Stimulated activated CD4-positive, alpha-beta T cell treated with anti-CD3 and anti-CD28 coated beads, Interleukin-2, amount 100 ng/mL, for 24 hours (primary cell): ENCODE measurements at regions not wholly inside any gene's neighbourhood (a gene's known extent, or its start where the extent isn't known, plus 50 kb on each side); places are given as distances from the start of the nearest gene placed in this dataset.

ENCODE experiments used
- DNase-seq, 2 donors: peaks; one replicate each; pipeline ENCODE4 v3.0.0-alpha.2; 2020

DNA sequence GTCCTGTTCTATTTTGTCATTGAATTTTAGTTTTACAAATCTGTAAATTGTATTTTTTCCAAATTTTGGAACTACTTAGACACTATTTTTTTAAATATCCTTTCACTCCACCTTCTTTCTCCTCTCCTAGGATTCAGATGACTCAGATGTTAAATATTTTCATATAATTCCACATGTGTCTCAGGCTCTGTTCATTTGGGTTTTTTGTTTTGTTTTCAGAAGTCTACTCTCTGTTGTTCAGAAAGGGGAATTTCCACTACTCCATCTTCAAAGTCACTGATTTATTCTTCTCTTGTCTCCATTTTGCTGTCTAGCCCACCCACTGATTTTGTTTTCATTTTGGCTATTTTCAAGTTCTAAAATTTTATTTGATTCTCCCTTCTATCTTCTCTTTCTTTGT is 264.0 kb upstream of the SLIT2 start:
- no peak for DNase-seq

DNA sequence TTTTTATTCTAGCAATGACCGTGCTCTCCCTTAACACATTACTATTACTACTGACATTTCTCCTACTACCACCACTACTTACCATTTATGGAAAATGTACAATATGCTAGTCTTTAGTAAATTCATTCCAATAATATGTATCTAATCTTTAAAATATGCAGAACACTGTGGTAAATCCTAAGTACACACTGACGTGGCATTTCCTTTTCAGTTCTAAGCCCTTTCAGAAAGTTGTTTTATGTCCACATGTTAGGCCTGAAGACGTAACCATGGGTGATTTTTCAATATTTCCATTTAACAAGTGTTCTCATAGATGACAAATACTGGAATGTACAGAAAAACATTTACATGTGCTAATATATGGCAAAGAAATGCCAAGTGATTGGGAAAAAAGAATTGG is 268.6 kb upstream of the SLIT2 start:
- no peak for DNase-seq

DNA sequence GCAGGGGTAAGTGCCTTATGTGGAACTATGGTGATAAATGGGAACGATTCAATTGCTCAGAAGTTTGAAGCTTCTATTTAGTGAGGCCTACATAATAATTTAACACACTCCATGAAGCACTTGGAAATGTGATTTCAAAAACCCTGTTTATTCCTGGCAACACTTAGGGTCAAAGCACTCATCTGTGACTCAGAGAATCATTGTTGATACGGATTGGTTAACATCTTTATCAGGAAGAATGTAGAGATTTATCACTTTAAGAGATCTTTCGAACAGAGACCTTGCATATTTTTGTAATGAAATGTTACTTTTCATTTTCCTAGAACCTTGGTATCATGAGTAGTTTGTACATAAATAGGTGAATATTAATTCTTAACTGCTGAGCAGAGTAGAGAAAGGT is 269.1 kb upstream of the SLIT2 start:
- DNase-seq, result no peak

DNA sequence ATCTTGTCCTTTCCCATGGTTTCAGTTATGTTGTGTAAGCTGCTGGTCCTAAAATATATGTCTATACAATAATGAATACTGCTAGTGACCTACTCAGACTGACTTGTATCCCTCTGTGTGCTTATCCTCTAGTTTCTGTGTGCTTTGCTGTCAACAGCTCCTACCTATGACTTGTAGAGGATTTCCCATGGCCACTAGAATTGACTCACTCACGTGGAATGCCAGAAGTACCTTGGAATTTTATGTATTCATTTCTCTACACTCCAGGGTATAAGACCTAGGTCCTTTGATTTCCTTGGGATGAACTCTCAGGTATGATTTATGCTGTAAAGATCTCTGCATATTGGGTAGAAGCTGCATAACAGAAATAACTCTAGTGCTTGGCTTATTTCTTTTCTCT is 279.9 kb upstream of the SLIT2 start:
- no peak for DNase-seq

DNA sequence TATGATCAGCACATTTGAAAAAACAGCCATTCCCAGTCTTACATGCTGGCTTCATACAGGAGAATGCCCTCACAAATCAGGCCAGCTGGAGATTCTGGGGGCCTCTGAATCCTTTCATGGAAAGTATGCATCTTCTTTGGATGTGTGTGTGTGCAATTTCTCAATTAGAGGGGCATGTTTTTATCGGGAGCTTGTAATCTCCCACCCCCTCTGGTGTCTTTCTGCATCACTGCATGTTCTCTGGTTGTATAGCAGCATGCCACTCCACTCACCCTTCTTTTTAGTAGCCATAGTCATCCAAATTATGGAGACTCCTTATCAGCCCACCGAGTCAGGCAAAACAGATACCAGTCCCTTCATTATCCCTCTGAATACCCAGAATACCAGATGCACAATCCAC is 282.2 kb upstream of the SLIT2 start:
- no peak for DNase-seq

DNA sequence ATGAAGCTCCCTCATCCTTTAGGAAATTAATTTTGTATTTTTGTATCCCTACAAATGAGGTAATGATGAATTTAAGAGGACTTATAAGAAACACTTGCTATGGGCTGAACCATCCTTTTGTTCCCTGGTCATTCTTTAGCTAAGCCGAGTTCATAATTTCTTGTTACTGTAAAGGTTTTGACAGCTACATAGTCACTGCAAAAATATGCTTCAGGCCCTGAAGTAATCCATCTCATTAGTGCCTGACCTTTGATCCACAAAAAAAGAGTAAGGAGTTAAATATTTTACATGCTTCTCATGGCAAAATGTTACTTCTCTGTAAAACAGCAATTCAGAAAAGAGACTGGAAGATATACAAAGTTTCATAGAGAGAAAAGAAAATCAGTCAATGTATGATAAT is 290.6 kb upstream of the SLIT2 start:
- no peak for DNase-seq

DNA sequence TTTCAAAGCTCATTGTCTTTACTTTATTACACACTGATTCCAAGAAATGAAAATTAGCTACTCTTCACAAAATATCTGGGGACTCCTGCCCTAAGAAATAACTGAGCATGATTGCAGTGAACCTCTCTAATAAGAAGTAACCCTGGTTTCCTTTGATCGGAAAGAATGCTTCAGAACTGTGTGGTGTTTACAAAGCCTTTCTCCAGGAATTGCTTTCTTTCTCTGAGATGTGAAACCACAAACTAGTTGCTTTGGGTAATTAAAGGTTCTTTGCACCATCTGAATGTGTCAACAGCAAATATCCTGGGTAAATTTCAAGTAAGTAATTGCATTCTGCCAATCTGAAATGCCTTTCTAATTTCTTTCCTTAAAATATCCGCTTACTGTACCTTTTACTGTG is 292.9 kb upstream of the SLIT2 start:
- no peak for DNase-seq

DNA sequence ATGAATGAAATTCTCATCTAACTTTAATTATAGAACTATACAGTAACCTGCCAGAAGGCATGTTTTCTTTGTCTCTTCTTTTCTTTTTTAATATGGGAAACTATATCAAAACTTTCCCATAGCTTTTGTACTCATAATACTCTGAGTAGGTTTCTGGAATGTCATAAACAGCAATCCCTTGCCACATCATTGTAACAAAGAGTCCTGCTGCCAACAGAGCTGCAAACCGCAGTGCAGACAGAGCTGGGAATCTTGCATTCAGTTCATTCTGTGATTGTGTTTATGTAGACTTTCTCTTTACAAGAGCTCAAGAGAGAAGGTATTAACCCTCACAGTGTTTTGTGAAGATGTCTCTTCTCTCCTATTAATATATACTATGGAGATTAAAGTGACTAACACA is 304.4 kb upstream of the SLIT2 start:
- no peak for DNase-seq

DNA sequence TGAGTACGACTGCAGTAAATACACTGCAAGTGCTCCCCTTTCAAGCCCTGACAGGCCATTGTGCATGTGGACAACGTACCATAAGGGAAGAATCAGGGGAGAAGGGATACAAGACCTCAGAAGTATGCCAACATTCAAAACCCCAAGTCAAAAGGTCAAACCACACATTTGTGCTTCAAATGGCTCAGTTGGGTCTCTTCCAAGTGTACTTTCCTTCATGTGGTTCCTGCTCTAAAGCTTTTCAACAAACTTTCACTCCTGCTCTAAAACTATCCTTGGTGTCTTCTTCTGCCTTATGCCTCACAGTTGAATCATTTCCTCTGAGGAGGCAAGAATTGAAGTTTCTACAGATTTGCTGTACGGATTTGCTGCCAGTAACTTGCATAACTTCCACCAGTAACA is 305.7 kb upstream of the SLIT2 start:
- no peak for DNase-seq

DNA sequence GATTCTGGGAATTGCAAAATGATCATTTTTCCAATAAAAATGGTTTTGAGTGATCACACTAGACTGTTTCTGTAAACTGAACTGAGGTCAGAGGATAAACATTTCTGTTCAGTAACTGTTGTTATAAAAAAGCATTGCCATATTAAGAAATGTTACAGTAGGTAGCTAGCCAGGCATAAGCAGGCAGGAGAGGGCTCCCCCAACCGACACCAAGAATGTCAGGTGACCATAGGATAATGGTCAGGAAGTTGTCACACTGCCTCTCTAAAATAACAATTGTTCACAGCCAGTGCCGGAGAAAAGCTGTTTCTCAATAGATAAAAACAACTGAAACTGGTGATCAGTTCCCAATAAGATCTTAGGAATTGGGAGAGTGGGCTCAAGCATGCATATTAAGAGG is 306.2 kb upstream of the SLIT2 start:
- DNase-seq, result no peak

DNA sequence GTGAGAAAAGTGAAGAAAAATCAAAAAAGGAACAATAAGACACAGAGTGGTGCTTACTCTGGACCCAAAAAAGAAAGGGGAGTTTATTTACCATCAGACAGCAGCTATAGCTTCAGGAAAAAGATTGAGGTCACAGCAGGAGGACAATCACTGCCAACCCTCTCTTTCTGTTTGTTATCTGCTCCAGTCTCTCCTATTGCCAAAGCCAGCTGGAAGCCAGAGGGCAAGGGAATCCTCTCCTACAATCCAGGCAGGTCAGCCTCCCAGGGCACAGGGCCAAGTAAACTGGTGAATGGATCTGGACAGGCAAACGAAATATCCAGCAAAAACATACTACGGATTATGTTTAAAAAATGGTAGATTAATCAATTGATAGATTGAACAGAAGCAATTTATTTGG is 306.9 kb upstream of the SLIT2 start:
- no peak for DNase-seq

DNA sequence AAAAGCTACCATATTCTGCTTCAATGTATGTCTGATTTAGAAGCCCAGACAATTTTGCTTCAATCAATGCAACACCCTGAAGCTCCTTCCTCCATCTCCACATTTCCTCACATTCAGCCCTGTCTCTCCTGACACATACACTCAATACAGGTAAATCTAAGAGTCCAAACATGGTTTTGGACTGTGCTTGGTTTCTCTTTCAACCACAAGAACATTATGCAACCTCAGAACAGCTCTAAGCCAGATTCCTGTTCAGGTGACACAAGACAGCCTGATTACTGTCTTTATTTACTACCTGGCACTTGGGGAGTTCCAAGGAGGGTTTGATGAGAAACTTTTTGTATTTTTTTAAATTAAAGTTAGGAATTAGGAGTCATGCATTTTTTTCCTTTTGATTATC is 307.5 kb upstream of the SLIT2 start:
- no peak for DNase-seq

DNA sequence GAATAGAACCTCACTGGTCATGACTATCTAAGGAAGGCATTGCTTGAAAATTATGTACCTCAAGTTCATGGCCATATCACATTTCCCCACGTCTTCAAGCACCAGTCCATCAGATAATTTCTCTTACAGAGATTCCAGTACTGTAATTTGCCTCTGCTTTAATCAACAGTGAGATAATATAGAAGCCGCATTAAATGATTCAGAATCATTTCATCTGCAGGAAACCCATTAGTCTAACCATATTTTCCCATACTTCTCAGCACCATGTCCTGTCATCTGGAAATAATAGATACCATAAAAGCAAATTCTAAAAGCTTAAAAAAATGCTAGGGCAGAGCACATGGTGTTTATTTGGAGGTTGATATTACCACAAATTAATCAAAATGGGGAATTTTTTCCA is 310.3 kb upstream of the SLIT2 start:
- no peak for DNase-seq

DNA sequence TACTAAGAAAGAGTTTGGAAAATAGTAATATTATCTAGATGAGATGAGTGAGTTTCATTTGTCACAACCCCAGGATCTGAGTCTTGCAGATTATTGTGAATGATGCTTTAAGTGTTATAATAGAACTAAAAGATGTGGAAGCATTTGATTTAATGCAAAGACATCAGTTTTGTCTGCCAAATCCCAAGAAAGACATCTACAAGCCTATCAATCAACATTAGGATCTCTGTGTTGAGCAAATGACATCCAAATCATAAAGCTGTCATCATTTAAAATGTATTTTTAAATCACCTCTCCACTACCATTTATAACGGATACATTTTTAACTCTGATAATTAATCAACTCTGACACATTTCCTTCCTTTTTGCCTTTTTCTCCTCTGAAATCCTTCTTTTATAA is 310.8 kb upstream of the SLIT2 start:
- no peak for DNase-seq

DNA sequence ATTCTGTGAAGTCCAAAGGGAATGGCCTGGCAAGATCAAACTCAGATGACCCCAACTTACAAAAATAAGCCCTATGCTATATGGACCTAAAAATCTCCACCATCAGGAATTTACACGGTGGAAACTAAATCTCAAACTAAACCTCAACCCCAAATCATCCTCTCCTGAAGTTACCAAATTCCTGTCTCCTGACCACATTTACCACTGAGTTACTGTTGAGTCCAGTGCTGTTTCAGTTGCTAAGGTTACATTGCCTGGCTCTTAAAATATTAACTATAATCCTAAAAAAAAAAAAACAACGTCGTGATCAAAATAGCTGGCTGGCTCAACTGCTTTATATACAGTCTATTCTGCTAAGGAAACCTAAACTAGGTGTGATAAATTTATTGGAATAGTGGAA is 315.2 kb upstream of the SLIT2 start:
- DNase-seq, result no peak

DNA sequence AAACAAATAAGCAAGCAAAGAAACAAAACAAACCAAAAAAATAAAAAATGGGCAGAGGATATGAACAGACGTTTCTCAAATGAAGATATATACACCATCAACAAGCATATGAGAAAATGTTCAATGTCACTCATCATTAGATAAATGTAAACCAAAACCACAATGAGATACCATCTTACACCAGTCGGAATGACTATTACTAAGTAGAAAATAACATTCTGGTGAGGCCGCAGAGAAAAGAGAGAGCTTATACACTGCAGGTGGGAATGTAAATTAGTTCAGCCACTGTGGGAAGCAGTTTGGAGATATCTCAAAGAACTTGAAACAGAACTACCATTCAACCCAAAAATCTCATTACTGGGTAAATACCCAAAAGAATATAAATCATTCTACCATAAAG is 321.0 kb upstream of the SLIT2 start:
- no peak for DNase-seq

DNA sequence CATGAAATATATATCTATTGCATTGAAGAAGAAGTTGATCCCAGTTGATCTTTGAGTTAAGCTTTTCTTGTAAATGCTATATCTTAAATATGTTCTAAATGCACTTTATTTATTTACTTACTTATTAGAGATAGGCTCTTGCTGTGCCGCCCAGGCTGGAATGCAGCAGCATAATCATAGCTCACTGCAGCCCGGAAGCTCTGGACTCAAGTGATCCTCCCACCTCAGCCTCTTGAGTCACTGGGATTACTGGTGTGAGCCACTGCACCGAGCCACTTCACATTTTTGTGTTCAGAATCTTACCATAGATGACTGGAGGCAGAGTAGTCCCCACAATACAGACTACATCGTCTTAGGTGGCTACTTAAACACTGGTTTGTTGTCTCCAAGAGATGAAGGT is 324.3 kb upstream of the SLIT2 start:
- DNase-seq, result no peak

DNA sequence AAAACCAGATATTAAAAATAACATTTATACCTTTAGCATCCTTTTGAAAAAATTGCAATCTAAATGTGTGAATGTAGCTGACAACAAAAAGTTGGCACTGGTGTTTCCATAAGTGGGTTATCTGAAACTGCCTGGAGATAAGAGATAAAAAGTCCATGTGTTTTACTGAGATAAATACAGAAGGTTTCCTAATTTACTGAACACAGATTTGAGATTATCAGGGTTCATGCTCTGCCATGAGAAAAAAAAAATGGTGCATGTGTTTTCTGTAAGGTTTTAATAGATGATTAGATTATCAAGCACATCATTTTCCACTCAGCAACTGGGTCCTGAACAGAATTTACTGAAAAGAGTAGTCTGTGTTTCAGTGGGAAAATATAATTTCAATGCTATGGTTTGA is 326.2 kb upstream of the SLIT2 start:
- no peak for DNase-seq

DNA sequence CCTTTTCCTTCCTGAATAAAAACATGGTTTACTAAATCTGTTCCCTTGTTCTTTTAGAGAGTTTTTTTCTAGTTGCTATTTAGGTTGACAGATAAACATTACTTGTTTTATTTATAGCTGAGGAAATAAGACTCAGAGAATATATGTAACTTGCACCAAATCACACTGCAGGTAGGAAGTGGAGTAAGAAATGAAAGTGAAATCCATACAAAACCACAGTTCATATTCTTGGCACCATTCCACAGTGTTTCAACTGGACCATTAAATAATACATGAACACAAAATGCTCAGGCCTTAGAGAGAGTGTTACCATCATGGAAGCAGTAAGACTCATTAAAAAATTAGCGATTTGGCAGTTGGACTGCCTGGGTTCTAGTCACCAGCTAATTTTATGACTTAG is 326.9 kb upstream of the SLIT2 start:
- no peak for DNase-seq

DNA sequence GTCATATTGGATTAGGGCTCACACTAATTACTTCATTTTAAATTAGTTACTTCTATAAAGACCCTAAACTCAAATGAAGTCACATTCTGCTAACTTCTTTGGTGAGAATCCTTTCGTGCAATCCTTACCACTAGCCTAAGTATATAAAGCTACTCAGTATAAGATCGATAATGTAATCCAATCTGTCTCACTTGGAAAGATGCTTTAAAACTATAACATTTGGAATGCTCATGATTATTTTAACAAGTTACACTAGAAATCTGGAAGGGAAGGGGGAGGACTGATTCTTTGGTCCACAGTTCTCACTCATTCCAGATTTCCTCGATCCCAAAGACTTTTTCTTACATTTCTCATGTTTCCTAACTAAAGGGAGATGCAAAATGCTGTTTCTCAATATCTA is 336.4 kb upstream of the SLIT2 start:
- no peak for DNase-seq

DNA sequence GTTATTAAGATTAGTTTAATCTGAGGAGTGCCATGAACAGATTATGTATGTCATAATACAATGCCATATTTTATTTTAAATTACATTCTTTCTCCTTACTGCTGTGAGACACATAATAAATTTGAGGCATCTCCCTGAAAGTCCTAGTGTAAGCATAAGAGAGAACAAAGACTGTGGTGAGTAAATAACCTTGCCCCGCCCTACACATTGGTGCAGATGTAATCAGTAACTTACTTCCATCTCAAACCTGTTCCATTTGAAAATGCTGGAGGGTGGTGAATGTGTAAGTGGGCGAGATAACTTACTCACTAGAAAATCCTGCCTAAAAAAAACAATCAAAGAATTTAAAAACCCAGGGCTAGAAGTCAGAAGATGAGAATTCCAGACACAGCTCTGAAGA is 338.1 kb upstream of the SLIT2 start:
- no peak for DNase-seq

DNA sequence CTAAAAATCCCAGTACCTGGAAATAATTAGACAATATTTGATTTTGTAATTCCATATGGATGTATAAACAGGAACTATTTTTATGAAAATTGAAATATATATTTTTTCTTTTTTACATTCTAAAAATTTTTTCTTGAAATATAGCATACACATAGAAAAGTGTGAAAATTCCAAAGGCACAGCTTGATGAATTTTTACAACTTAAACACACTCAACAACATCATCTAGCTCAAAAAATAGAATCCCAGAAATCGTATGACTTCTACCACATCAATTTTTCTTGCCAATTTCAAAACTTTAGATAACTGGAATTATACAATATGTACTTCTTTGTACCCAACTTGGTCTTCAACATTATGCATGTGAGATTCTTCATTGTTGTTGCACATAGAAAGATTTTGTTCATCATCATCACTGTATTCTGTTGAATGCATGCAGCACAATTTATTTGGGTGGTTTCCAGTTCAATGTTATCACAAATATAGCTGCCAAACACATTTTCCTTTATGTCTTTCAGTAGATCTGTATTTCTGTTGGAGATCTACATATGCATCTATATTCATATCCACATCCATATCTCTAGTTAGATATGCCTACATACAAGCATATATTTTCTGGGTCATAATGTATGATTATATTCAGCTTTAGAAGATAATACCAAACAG is 340.7 kb upstream of the SLIT2 start:
- DNase-seq, result no peak

DNA sequence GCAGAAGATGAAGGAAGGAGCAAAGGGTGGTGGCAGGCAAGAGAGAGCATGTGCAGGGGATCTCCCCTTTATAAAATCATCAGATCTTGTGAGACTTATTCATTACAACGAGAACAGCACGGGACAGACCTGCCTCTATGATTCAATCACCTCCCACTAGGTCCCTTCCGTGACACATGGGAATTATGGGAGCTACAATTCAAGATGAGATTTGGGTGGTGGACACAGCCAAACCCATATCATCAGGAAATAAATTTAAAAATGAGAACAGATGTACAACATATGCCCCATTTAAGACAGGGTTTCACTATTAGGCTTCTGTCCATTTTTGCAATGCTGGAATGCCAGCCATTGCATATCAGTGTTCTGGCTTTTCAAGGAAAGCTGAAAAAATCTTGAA is 346.7 kb upstream of the SLIT2 start:
- DNase-seq, result no peak

DNA sequence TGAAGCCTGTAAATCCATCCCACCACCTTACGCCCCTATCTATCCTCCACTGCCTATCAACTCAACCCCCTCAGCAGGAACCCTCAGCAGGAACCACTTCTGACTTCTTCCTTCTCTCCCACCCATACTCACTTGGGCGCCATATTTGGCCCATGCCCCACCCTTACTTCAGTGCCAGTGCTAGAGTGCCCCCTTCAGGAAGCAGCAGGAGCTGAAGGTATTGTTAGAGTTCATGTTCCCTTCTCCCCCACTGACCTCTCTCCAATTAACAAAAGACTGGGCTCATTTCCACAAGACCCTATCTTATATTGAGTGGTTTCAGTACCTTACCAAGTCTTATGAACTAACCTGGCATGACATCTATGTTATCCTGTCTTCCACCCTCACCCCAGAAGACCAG is 363.1 kb upstream of the SLIT2 start:
- DNase-seq, result no peak

DNA sequence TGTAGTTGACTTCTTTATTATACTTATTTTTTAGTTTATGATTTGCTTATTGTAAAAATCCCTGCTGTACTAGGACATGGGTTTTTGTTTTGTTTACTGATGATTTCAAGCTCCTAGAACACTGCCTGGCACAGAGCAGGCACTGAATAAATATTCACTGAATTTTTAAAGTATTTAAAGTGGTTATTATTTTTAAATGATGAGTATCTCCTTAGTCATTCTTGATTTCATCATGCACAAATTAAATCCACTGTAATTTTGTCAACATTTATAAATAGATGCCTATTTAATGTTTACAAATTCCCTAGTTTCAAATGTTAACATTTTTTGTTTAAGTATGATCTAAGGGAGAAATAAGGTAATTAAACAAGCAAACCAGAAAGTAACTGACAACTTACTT is 367.9 kb upstream of the SLIT2 start:
- no peak for DNase-seq

DNA sequence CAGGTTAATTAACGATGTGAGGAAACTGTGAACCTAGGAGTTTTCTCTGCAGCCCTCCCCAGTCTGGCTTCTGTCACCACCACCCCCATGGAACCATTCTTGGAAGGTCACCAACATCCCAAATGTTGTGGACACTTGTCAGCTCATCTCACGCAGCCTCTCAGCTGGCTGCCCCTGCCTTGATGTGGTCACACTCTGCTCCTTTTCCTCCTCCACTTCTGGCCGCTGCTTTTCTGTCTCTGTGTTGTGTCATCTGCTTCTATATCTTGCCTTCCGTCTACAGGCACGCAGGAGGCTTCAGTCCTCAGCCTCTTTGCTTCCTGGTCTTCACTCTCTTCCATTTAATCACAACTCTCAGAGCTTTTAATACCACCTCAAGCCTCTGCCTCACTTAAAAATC is 371.5 kb upstream of the SLIT2 start:
- no peak for DNase-seq
